ENCODE measurements at regions not wholly inside any gene's neighbourhood (a gene's known extent, or its start where the extent isn't known, plus 50 kb on each side); places are given as distances from the start of the nearest gene placed in this dataset.

DNA sequence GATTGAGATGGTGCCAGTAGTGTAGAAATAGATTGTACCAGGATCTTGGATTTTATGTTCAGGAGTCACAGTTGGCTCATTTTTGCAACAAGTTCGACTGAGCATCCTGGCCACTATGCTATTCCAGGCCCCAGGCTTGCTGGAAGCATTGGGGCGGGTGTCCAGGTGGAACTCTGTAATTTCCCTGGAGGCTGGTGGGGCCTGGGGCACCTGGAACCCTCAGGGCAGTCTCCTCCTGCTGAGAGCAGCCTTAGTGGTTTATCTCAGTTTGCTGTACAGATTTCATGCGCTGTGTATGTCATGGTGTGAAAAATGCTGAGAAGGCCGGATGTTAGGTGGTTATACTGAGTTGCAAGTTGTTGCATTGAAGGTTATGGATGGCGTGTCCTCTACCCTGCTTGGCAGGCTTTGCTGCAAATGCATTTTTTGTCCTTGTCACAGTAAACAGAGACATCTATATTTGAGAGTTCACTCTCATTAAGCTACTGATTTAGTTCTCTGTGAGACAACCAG, 135.1 kb upstream of the MYLIP start:
- H3K36me3 ChIP-seq (ENCODE audit: control insufficient read depth, insufficient read depth, low read length, severe bottlenecking) = no peaks in the 10 kb centered on the region
- peaks cover 17% of the 10 kb centered on the region for H3K4me1 ChIP-seq (ENCODE audit: control insufficient read depth, insufficient read depth, low read length)
- H3K4me3 ChIP-seq (ENCODE audit: low read length) = no peak overlapping the region
- H3K9ac ChIP-seq (ENCODE audit: low read length) = no peak overlapping the region
- no peak for DNase-seq (ENCODE audit: low read depth)
- H3K9me3 ChIP-seq (ENCODE audit: control insufficient read depth, low read length) = no peaks in the 10 kb centered on the region
- no peaks in the 10 kb centered on the region for H3K27me3 ChIP-seq (replicated peaks; ENCODE audit: control insufficient read depth, insufficient read depth, low read length)

DNA sequence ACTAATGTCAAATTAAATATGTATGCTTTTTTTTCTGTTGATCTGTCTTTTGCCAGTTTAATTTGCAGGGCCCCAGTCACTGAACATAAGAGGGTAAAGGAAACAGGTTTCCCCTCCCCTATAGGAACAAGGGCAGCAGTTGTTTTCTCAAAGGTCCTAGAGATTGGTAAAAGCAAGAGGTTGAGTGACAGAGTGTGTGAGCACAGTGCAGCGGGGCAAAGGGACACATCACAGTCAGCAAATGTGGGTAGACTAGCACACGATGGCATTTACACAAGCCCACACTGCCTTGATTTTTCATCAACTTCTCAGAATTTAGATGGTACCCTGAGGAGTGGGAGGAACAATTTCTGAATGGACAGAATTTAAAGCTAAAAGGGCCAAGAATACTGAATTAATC, 138.7 kb upstream of the MYLIP start:
- no peaks in the 10 kb centered on the region for H3K9me3 ChIP-seq (ENCODE audit: control insufficient read depth, low read length)
- no peak overlapping the region for H3K4me3 ChIP-seq (ENCODE audit: low read length)
- no peak for DNase-seq (ENCODE audit: low read depth)
- peaks cover 6% of the 10 kb centered on the region for H3K4me1 ChIP-seq (ENCODE audit: control insufficient read depth, insufficient read depth, low read length)
- no peak overlapping the region for H3K9ac ChIP-seq (ENCODE audit: low read length)
- no peaks in the 10 kb centered on the region for H3K27me3 ChIP-seq (replicated peaks; ENCODE audit: control insufficient read depth, insufficient read depth, low read length)
- no peaks in the 10 kb centered on the region for H3K36me3 ChIP-seq (ENCODE audit: control insufficient read depth, insufficient read depth, low read length, severe bottlenecking)

DNA sequence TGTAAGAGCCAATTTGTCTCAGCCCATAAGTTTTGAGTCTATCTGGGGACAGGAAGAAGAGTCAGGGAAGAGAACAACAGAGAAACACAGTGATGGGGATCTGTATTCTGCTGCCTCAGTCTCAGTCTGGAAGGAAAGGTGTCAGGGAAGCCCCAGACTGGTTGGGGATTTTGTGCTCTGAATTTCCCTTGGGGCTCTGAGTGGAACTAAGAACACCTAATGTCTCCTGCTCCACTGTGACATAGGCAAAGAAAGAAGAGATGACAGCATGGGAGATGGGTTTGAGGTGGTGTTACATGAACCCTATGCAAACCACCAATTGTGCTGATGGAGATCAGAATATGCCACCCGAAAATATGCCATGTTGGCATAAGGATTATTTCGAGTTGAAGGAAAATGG, 139.5 kb upstream of the MYLIP start:
- no peaks in the 10 kb centered on the region for H3K27me3 ChIP-seq (replicated peaks; ENCODE audit: control insufficient read depth, insufficient read depth, low read length)
- H3K4me3 ChIP-seq (ENCODE audit: low read length) = no peak overlapping the region
- DNase-seq (ENCODE audit: low read depth) = no peak
- H3K9ac ChIP-seq (ENCODE audit: low read length) = no peak overlapping the region
- no peaks in the 10 kb centered on the region for H3K9me3 ChIP-seq (ENCODE audit: control insufficient read depth, low read length)
- H3K4me1 ChIP-seq (ENCODE audit: control insufficient read depth, insufficient read depth, low read length) = no peaks in the 10 kb centered on the region
- no peaks in the 10 kb centered on the region for H3K36me3 ChIP-seq (ENCODE audit: control insufficient read depth, insufficient read depth, low read length, severe bottlenecking)

DNA sequence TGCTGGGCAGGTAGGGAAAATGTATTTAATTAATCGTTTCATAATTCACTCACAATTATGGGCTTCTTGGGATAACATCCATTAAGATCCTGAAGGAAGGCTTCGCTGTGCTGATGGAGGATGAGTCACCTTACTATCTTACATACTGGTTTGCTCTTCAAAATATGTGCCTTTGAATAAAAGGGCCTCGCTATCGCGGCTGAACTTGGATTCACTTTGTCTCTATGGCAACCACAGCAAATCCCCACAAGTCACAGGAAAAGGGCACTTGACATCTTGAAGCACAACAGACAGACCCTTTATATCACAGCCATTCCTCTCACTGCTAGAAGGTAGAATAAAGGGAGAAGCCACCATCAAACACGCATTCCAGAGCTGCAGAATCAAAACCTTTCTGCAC, 141.3 kb upstream of the MYLIP start:
- Histone ChIP-seq H3K4me1 (ENCODE audit: control insufficient read depth, insufficient read depth, low read length) (no peaks in the 10 kb centered on the region), H3K4me3 (ENCODE audit: low read length) (no peak overlapping the region), H3K36me3 (ENCODE audit: control insufficient read depth, insufficient read depth, low read length, severe bottlenecking) (no peaks in the 10 kb centered on the region), H3K9me3 (ENCODE audit: control insufficient read depth, low read length) (no peaks in the 10 kb centered on the region), H3K27me3 (replicated peaks; ENCODE audit: control insufficient read depth, insufficient read depth, low read length) (peaks cover 4% of the 10 kb centered on the region), H3K9ac (ENCODE audit: low read length) (no peak overlapping the region)
- no peak for DNase-seq (ENCODE audit: low read depth)

DNA sequence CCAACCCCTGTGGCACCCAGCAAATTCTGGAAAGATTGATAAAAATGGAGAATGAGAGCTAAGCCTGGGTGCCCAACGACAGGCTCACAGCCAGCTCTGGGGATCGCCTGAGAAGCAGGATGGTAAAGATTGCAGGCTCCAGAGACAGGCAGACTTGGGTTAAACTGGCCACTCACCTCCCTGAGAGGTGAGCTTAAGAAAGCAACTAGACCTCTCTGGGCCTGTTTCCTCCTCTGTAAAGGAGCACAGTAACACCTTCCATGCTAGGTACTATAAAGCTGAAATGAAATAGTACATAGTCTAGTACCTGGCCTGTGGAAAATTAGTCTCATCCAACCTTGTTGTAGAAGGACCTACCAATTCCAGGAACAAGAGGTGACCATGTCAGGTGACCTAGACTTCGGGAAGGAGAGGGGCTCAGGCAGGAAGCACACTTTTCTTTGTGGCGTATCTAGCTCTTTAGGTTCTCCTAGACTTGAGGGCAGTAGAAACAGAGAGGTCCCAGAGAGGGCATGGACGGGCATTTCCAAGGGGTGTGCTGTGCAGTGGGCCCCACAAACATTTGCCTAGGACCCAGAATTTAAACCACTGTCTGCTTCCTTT, 142.8 kb upstream of the MYLIP start:
- Histone ChIP-seq H3K27me3 (replicated peaks; ENCODE audit: control insufficient read depth, insufficient read depth, low read length) (peaks cover 8% of the 10 kb centered on the region), H3K9me3 (ENCODE audit: control insufficient read depth, low read length) (no peaks in the 10 kb centered on the region), H3K9ac (ENCODE audit: low read length) (no peak overlapping the region), H3K36me3 (ENCODE audit: control insufficient read depth, insufficient read depth, low read length, severe bottlenecking) (no peaks in the 10 kb centered on the region), H3K4me3 (ENCODE audit: low read length) (no peak overlapping the region), H3K4me1 (ENCODE audit: control insufficient read depth, insufficient read depth, low read length) (no peaks in the 10 kb centered on the region)
- DNase-seq (ENCODE audit: low read depth) = no peak

GRCh38 chr6:15985379-15985959, 143.4 kb upstream of the MYLIP start:
- H3K4me1 ChIP-seq (ENCODE audit: control insufficient read depth, insufficient read depth, low read length) = no peaks in the 10 kb centered on the region
- no peak overlapping the region for H3K4me3 ChIP-seq (ENCODE audit: low read length)
- H3K27me3 ChIP-seq (replicated peaks; ENCODE audit: control insufficient read depth, insufficient read depth, low read length) = peaks cover 13% of the 10 kb centered on the region
- H3K36me3 ChIP-seq (ENCODE audit: control insufficient read depth, insufficient read depth, low read length, severe bottlenecking) = no peaks in the 10 kb centered on the region
- H3K9ac ChIP-seq (ENCODE audit: low read length) = no peak overlapping the region
- no peaks in the 10 kb centered on the region for H3K9me3 ChIP-seq (ENCODE audit: control insufficient read depth, low read length)
- no peak for DNase-seq (ENCODE audit: low read depth)

DNA sequence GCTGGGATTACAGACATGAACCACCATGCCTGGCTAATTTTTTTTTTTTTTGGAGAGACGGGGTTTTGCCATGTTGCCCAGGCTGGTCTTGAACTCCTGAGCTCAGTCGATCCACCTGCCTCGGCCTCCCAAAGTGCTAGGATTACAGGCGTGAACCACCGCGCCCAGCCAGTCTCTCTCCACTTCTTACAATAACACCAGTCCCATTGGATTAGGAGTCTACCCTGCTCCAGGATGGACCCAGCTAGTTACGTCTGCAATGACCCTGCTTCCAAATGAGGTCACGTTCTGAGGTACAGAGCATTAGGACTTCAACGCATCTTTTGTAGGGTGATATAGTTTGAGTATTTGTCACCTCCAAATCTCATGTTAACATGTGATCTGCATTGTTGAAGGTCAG, 146.9 kb upstream of the MYLIP start:
- Histone ChIP-seq H3K27me3 (replicated peaks; ENCODE audit: control insufficient read depth, insufficient read depth, low read length) (peaks cover 13% of the 10 kb centered on the region), H3K4me3 (ENCODE audit: low read length) (no peak overlapping the region), H3K9ac (ENCODE audit: low read length) (no peak overlapping the region), H3K4me1 (ENCODE audit: control insufficient read depth, insufficient read depth, low read length) (no peaks in the 10 kb centered on the region), H3K36me3 (ENCODE audit: control insufficient read depth, insufficient read depth, low read length, severe bottlenecking) (no peaks in the 10 kb centered on the region), H3K9me3 (ENCODE audit: control insufficient read depth, low read length) (no peaks in the 10 kb centered on the region)
- DNase-seq (ENCODE audit: low read depth) = no peak

GRCh38 chr6:15980801-15981200, 148.1 kb upstream of the MYLIP start:
- no peak for DNase-seq (ENCODE audit: low read depth)
- Histone ChIP-seq H3K27me3 (replicated peaks; ENCODE audit: control insufficient read depth, insufficient read depth, low read length) (peaks cover 13% of the 10 kb centered on the region), H3K4me1 (ENCODE audit: control insufficient read depth, insufficient read depth, low read length) (no peaks in the 10 kb centered on the region), H3K9me3 (ENCODE audit: control insufficient read depth, low read length) (no peaks in the 10 kb centered on the region), H3K36me3 (ENCODE audit: control insufficient read depth, insufficient read depth, low read length, severe bottlenecking) (no peaks in the 10 kb centered on the region), H3K9ac (ENCODE audit: low read length) (no peak overlapping the region), H3K4me3 (ENCODE audit: low read length) (no peak overlapping the region)

DNA sequence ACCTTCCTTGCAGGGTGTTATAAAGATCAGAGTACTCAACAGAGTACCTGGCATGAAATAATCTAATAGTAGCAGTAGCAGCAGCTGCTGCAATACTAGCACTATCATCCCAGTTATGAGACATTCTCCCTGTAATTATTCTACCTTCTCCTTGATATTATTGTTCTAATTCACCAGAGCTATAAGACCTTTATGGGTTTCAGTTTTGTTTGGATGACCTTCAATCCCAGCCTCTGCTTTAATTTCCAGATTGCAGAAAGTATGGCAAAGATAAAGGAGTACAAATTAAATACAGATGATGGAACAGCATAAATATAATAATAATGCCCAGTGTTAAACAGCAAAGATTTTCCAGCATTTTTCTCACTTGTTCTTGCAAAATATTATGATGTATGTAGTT, 150.5 kb upstream of the MYLIP start:
- H3K27me3 ChIP-seq (replicated peaks; ENCODE audit: control insufficient read depth, insufficient read depth, low read length) = peaks cover 13% of the 10 kb centered on the region

GRCh38 chr6:15977050-15977449, 151.8 kb upstream of the MYLIP start:
- peaks cover 8% of the 10 kb centered on the region for H3K9me3 ChIP-seq (ENCODE audit: control insufficient read depth, low read length)
- no peak overlapping the region for H3K9ac ChIP-seq (ENCODE audit: low read length)
- H3K4me3 ChIP-seq (ENCODE audit: low read length) = no peak overlapping the region
- DNase-seq (ENCODE audit: low read depth) = no peak
- no peaks in the 10 kb centered on the region for H3K4me1 ChIP-seq (ENCODE audit: control insufficient read depth, insufficient read depth, low read length)
- no peaks in the 10 kb centered on the region for H3K36me3 ChIP-seq (ENCODE audit: control insufficient read depth, insufficient read depth, low read length, severe bottlenecking)
- H3K27me3 ChIP-seq (replicated peaks; ENCODE audit: control insufficient read depth, insufficient read depth, low read length) = peaks cover 9% of the 10 kb centered on the region

More for the DNA sequence above, 150.5 kb upstream of the MYLIP start:
- Histone ChIP-seq H3K4me3 (ENCODE audit: low read length) (no peak overlapping the region), H3K9ac (ENCODE audit: low read length) (no peak overlapping the region), H3K36me3 (ENCODE audit: control insufficient read depth, insufficient read depth, low read length, severe bottlenecking) (no peaks in the 10 kb centered on the region), H3K9me3 (ENCODE audit: control insufficient read depth, low read length) (peaks cover 8% of the 10 kb centered on the region), H3K4me1 (ENCODE audit: control insufficient read depth, insufficient read depth, low read length) (no peaks in the 10 kb centered on the region)
- DNase-seq (ENCODE audit: low read depth) = peak; percentile 21

DNA sequence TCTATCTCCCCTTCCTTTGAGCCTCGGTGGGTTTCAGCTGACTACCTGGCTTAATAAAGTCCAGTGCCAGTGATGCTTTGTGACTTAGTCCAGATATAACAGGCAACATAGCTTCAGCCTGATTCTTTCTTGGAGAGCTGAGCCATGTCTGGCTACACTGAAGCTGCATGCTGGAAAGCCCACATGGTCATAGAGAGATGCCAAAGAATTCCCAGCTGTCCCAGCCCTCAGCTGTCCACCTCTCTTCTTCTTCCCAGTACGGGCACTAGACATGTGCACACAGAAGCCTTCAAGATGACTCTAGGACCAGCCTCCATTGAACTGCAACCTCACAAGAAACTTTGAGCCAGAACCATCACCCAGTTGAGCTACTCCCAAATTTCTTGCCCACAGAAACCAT, 154.1 kb upstream of the MYLIP start:
- Histone ChIP-seq H3K4me3 (ENCODE audit: low read length) (no peak overlapping the region), H3K36me3 (ENCODE audit: control insufficient read depth, insufficient read depth, low read length, severe bottlenecking) (no peaks in the 10 kb centered on the region)

GRCh38 chr6:15970517-15970916, 158.4 kb upstream of the MYLIP start:
- no peaks in the 10 kb centered on the region for H3K4me1 ChIP-seq (ENCODE audit: control insufficient read depth, insufficient read depth, low read length)
- H3K9me3 ChIP-seq (ENCODE audit: control insufficient read depth, low read length) = peaks cover 8% of the 10 kb centered on the region
- H3K36me3 ChIP-seq (ENCODE audit: control insufficient read depth, insufficient read depth, low read length, severe bottlenecking) = no peaks in the 10 kb centered on the region
- H3K9ac ChIP-seq (ENCODE audit: low read length) = no peak overlapping the region
- no peaks in the 10 kb centered on the region for H3K27me3 ChIP-seq (replicated peaks; ENCODE audit: control insufficient read depth, insufficient read depth, low read length)
- no peak for DNase-seq (ENCODE audit: low read depth)
- H3K4me3 ChIP-seq (ENCODE audit: low read length) = no peak overlapping the region

More for the DNA sequence above, 154.1 kb upstream of the MYLIP start:
- no peaks in the 10 kb centered on the region for H3K4me1 ChIP-seq (ENCODE audit: control insufficient read depth, insufficient read depth, low read length)
- H3K27me3 ChIP-seq (replicated peaks; ENCODE audit: control insufficient read depth, insufficient read depth, low read length) = no peaks in the 10 kb centered on the region
- DNase-seq (ENCODE audit: low read depth) = no peak
- H3K9me3 ChIP-seq (ENCODE audit: control insufficient read depth, low read length) = peaks cover 8% of the 10 kb centered on the region
- no peak overlapping the region for H3K9ac ChIP-seq (ENCODE audit: low read length)

All from adipocyte (in vitro differentiated cells).